SK-N-SH (cell line): ENCODE measurements at regions not wholly inside any gene's neighbourhood (a gene's known extent, or its start where the extent isn't known, plus 50 kb on each side); places are given as distances from the start of the nearest gene placed in this dataset.

Experiments
- CTCF ChIP-seq: fragments of 200-600 bp; sonication (generic); IDR thresholded peaks from 2 replicates; pipeline ENCODE4 v1.6.1; 2017; ENCODE audit warnings: antibody characterized with exemption, mild to moderate bottlenecking, moderate library complexity
- EZH2phosphoT487 ChIP-seq: fragments of 200-600 bp; sonication (generic); IDR thresholded peaks from 2 replicates; pipeline ENCODE4 v1.6.1; 2017; ENCODE audit warnings: low read depth, mixed run types, mild to moderate bottlenecking, antibody characterized with exemption, moderate library complexity, borderline replicate concordance
- PBX3 ChIP-seq: IDR thresholded peaks from 2 replicates; pipeline ENCODE4; 2012

DNA sequence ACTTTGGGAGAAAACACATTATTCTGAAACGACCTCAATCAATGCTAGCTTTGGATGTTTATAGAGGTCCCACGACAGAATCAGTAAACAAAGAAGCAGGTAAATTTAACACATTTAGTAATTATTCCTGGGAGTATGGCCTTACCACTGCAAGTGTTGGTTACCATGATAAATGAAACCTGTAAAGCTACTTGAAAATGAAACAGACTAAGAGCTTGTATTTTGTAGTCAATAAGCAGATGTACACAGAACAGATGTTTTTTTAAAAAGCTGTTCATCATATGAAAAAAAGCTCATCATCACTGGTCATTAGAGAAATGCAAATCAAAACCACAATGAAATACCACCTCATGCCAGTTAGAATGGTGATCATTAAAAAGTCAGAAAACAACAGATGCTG, 295.3 kb upstream of the XYLT1 start:
- no peak for TF ChIP-seq EZH2phosphoT487
- TF ChIP-seq CTCF: no peak
- TF ChIP-seq PBX3: no peak
